ENCODE measurements at regions not wholly inside any gene's neighbourhood (a gene's known extent, or its start where the extent isn't known, plus 50 kb on each side); places are given as distances from the start of the nearest gene placed in this dataset.
A peak's percentile ranks its signal among the peaks of the same experiment; 100 is the strongest.

GRCh38 chr15:35629766-35630165, 83.8 kb upstream of the DPH6 start:
- no peaks in the 10 kb centered on the region for H3K27me3 ChIP-seq
- 71 to 81% (median 77%) methylated on average over 3 of the region's 3 CpGs for WGBS, 5 donors
- peaks cover 0 to 27% (median 12%) of the 10 kb centered on the region in 4 donors for H3K4me1 ChIP-seq
- no peak overlapping the region for H3K4me3 ChIP-seq
- H3K9me3 ChIP-seq = no peaks in the 10 kb centered on the region
- intact Hi-C loops (cut with DNase I; ENCODE audit: low total_unique reads) = no loop called here
- DNase-seq = no peak
- TF ChIP-seq CTCF (IDR thresholded peaks at IDR 0.05) (no peak), POLR2AphosphoS5 (IDR thresholded peaks at IDR 0.05) (no peak), POLR2A (IDR thresholded peaks at IDR 0.05) (no peak), EP300 (IDR thresholded peaks at IDR 0.05) (no peak)
- H3K27ac ChIP-seq = no peak overlapping the region
- no peaks in the 10 kb centered on the region for H3K36me3 ChIP-seq

GRCh38 chr15:35630532-35630931, 84.6 kb upstream of the DPH6 start:
- peak in 1 of 2 donors; percentile 37 for DNase-seq
- intact Hi-C loops (cut with DNase I; ENCODE audit: low total_unique reads) = no loop called here
- H3K9me3 ChIP-seq = no peaks in the 10 kb centered on the region
- peak overlapping the region in 1 of 5 donors; percentile 3 for H3K27ac ChIP-seq
- H3K4me3 ChIP-seq = no peak overlapping the region
- no peaks in the 10 kb centered on the region for H3K27me3 ChIP-seq
- no peaks in the 10 kb centered on the region for H3K36me3 ChIP-seq
- peaks cover 0 to 27% (median 12%) of the 10 kb centered on the region in 4 donors for H3K4me1 ChIP-seq
- TF ChIP-seq POLR2A (IDR thresholded peaks at IDR 0.05) (no peak), EP300 (IDR thresholded peaks at IDR 0.05) (no peak), CTCF (IDR thresholded peaks at IDR 0.05) (no peak), POLR2AphosphoS5 (IDR thresholded peaks at IDR 0.05) (no peak)
- 23 to 61% (median 29%) methylated on average over 3 of the region's 3 CpGs for WGBS, 5 donors

DNA sequence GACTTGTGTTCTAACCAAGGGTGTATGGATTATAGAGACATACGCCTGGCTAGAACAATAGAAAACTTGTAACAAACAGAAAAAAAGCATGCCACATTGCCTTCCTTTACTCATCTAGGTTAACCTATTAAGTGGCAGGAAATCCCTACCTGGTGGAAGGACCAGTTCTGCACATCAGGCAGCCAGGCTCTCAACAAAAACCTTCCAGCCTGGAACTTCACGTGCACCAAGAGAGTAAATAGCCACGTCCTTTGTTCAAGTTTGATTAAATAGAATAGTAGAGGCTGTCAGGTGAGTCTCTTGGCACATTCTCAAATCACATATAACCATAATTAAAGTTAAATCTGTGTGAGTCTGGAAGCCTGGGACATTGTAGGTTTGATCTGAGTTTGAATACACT, 85.0 kb upstream of the DPH6 start:
- TF ChIP-seq POLR2AphosphoS5 (IDR thresholded peaks at IDR 0.05) = no peak
- no peak for TF ChIP-seq POLR2A (IDR thresholded peaks at IDR 0.05)
- TF ChIP-seq CTCF (IDR thresholded peaks at IDR 0.05) = no peak
- no peak for TF ChIP-seq EP300 (IDR thresholded peaks at IDR 0.05)

GRCh38 chr15:35633677-35634076, 87.7 kb upstream of the DPH6 start:
- WGBS, 5 donors = 91 to 94% (median 93%) methylated on average over 3 of the region's 3 CpGs
- TF ChIP-seq CTCF (IDR thresholded peaks at IDR 0.05) (no peak), EP300 (IDR thresholded peaks at IDR 0.05) (no peak), POLR2A (IDR thresholded peaks at IDR 0.05) (no peak), POLR2AphosphoS5 (IDR thresholded peaks at IDR 0.05) (no peak)

More for the DNA sequence above, 85.0 kb upstream of the DPH6 start:
- Histone ChIP-seq H3K27ac (peak overlapping the region in 1 of 5 donors; percentile 3), H3K36me3 (no peaks in the 10 kb centered on the region), H3K4me3 (no peak overlapping the region), H3K4me1 (peaks cover 0 to 23% (median 12%) of the 10 kb centered on the region in 4 donors), H3K9me3 (no peaks in the 10 kb centered on the region), H3K27me3 (no peaks in the 10 kb centered on the region)
- 29 to 61% (median 40%) methylated on average over 3 of the region's 3 CpGs for WGBS, 5 donors
- intact Hi-C loops (cut with DNase I; ENCODE audit: low total_unique reads) = no loop called here
- DNase-seq = peak; percentile 34 to 49

More at GRCh38 chr15:35633677-35634076, 87.7 kb upstream of the DPH6 start:
- DNase-seq = no peak
- no peak overlapping the region for H3K4me3 ChIP-seq
- peaks cover 0 to 9% (median 7%) of the 10 kb centered on the region in 4 donors for H3K4me1 ChIP-seq
- H3K27me3 ChIP-seq = no peaks in the 10 kb centered on the region
- no peak overlapping the region for H3K27ac ChIP-seq
- H3K36me3 ChIP-seq = no peaks in the 10 kb centered on the region
- no peaks in the 10 kb centered on the region for H3K9me3 ChIP-seq
- intact Hi-C loops (cut with DNase I; ENCODE audit: low total_unique reads) = no loop called here
